ENCODE measurements at regions not wholly inside any gene's neighbourhood (a gene's known extent, or its start where the extent isn't known, plus 50 kb on each side); places are given as distances from the start of the nearest gene placed in this dataset.

DNA sequence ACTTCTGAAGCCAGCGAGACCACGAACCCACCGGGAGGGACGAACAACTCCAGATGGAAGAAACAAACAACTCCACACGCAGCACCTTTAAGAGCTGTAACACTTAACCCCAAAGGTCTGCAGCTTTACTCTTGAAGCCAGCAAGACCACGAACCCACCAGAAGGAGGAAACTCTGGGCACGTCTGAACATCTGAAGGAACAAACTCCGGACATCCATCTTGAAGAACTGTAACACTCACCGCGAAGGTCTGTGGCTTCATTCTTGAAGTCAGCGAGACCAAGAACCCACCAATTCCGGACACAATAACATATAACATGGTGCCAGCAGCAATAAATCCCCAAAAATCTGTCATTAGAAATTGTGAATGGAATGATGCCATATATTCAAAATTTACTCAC lies 180.9 kb downstream of the TLE1 start:
- no peak for ATAC-seq
- no peaks in the 10 kb centered on the region for H3K27me3 ChIP-seq
- H3K4me1 ChIP-seq = no peaks in the 10 kb centered on the region
- H3K4me3 ChIP-seq = no peak overlapping the region
- 84 to 95% (median 92%) methylated on average over 12 of the region's 12 CpGs for WGBS, 4 donors
- H3K9me3 ChIP-seq = no peaks in the 10 kb centered on the region
- no peaks in the 10 kb centered on the region for H3K36me3 ChIP-seq
- no peak overlapping the region for H3K27ac ChIP-seq
- no peak for DNase-seq
- no peak for TF ChIP-seq POLR2A (IDR thresholded peaks at IDR 0.05)
- TF ChIP-seq, protein P1, sequence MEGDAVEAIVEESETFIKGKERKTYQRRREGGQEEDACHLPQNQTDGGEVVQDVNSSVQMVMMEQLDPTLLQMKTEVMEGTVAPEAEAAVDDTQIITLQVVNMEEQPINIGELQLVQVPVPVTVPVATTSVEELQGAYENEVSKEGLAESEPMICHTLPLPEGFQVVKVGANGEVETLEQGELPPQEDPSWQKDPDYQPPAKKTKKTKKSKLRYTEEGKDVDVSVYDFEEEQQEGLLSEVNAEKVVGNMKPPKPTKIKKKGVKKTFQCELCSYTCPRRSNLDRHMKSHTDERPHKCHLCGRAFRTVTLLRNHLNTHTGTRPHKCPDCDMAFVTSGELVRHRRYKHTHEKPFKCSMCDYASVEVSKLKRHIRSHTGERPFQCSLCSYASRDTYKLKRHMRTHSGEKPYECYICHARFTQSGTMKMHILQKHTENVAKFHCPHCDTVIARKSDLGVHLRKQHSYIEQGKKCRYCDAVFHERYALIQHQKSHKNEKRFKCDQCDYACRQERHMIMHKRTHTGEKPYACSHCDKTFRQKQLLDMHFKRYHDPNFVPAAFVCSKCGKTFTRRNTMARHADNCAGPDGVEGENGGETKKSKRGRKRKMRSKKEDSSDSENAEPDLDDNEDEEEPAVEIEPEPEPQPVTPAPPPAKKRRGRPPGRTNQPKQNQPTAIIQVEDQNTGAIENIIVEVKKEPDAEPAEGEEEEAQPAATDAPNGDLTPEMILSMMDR (IDR thresholded peaks at IDR 0.05) = no peak
- intact Hi-C loops (cut with DNase I) = no loop called here

- DNase-seq = no peak
- no peaks in the 10 kb centered on the region for H3K9me3 ChIP-seq
- no peaks in the 10 kb centered on the region for H3K36me3 ChIP-seq
- TF ChIP-seq POLR2A (IDR thresholded peaks at IDR 0.05) = no peak
- TF ChIP-seq, protein P1 (IDR thresholded peaks at IDR 0.05) = no peak
- no peak overlapping the region for H3K4me3 ChIP-seq
- H3K4me1 ChIP-seq = no peaks in the 10 kb centered on the region
- no peak for ATAC-seq
- H3K27ac ChIP-seq = no peak overlapping the region
- WGBS, 4 donors = 85 to 95% (median 92%) methylated on average over 14 to 32 of the region's 32 CpGs
- no peaks in the 10 kb centered on the region for H3K27me3 ChIP-seq
- intact Hi-C loops (cut with DNase I) = no loop called here
Measured at GRCh38 chr9:81506941-81507864, 182.1 kb downstream of the TLE1 start.

GRCh38 chr9:81499594-81499993 lies 189.8 kb downstream of the TLE1 start:
- ATAC-seq (no peak), DNase-seq (no peak)
- H3K27me3 ChIP-seq = no peaks in the 10 kb centered on the region
- H3K4me3 ChIP-seq = no peak overlapping the region
- intact Hi-C loops (cut with DNase I) = no loop called here
- no peaks in the 10 kb centered on the region for H3K36me3 ChIP-seq
- WGBS, 4 donors = 78 to 91% (median 87%) methylated on average over 2 of the region's 2 CpGs
- TF ChIP-seq, protein P1 (IDR thresholded peaks at IDR 0.05) = no peak
- no peak for TF ChIP-seq POLR2A (IDR thresholded peaks at IDR 0.05)
- H3K4me1 ChIP-seq = peaks cover 0 to 15% (median 4%) of the 10 kb centered on the region in 12 donors
- no peaks in the 10 kb centered on the region for H3K9me3 ChIP-seq
- peak overlapping the region in 1 of 12 donors; percentile 63 for H3K27ac ChIP-seq

DNA sequence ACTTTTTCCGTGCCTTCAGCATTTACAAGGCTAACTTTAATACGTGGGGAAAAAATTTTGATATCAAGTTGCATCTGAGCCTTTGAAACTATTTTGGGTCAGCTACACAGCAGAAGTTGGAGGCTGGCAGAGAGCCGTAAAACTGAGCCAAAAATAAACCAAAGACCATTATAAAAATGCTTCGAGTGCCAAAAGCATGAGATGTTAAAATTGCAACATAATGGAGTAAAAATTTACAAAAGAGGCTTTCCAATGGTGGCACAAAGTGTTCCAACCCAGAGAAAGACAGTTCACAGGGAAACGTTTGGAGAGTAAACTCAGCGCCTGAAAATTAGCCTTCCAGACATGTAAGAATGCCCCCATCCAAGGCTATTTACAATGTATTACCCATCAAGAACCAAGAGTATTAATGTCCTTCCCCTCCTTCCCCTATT lies 190.3 kb downstream of the TLE1 start:
- TF ChIP-seq, protein P1 (IDR thresholded peaks at IDR 0.05) = no peak
- TF ChIP-seq POLR2A (IDR thresholded peaks at IDR 0.05) = no peak
- DNase-seq = peak in 1 of 5 donors; percentile 15
- peaks cover 0 to 15% (median 4%) of the 10 kb centered on the region in 12 donors for H3K4me1 ChIP-seq
- peak overlapping the region in 1 of 12 donors; percentile 63 for H3K27ac ChIP-seq
- H3K36me3 ChIP-seq = no peaks in the 10 kb centered on the region
- H3K9me3 ChIP-seq = no peaks in the 10 kb centered on the region
- no peak overlapping the region for H3K4me3 ChIP-seq
- intact Hi-C loops (cut with DNase I) = no loop called here
- ATAC-seq = peak in 2 of 4 donors; percentile 46 to 55
- H3K27me3 ChIP-seq = no peaks in the 10 kb centered on the region
- WGBS, 4 donors = 23 to 38% (median 32%) methylated on average over 6 of the region's 6 CpGs
